ENCODE measurements at regions not wholly inside any gene's neighbourhood (a gene's known extent, or its start where the extent isn't known, plus 50 kb on each side); places are given as distances from the start of the nearest gene placed in this dataset.
"Not testable (repeated sequence)": the region's sequence is repeated elsewhere in the genome, so short reads cannot be mapped to it uniquely, and the experiment has no call there.

DNA sequence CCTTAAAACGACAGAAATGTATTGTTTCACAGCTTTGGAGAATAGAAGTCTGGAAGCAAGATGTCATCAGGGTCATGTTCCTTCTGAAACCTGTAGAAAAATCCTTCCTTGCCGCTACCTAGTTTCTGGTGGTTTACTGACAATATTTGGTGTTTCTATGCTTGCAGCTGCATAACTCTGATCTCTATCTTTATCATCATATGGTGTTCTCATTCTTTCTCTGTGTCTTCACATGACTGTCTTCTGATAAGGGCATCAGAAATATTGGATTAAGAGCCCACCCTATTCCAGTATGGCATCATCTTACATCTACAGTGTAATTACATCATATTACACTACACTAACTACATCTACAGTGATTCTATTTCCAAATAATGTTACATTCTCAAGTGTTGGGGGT is 148.0 kb downstream of the MANEA start:
- no peak for TF ChIP-seq CTCF (IDR thresholded peaks at IDR 0.05; ENCODE audit: insufficient read depth, low read depth, low read length, missing control alignments)
- DNase-seq (ENCODE audit: low read depth): no peak
- no peak overlapping the region for H3K4me3 ChIP-seq (ENCODE audit: low read depth, low read length)

- no peak overlapping the region for H3K4me3 ChIP-seq (ENCODE audit: low read depth, low read length)
- DNase-seq (ENCODE audit: low read depth): no peak
- no peak for TF ChIP-seq CTCF (IDR thresholded peaks at IDR 0.05; ENCODE audit: insufficient read depth, low read depth, low read length, missing control alignments)
Observed at GRCh38 chr6:95740157-95740556, 162.8 kb downstream of the MANEA start.

GRCh38 chr6:95741045-95741444 is 163.7 kb downstream of the MANEA start:
- DNase-seq (ENCODE audit: low read depth): no peak
- no peak for TF ChIP-seq CTCF (IDR thresholded peaks at IDR 0.05; ENCODE audit: insufficient read depth, low read depth, low read length, missing control alignments)
- H3K4me3 ChIP-seq (ENCODE audit: low read depth, low read length): no peak overlapping the region

- TF ChIP-seq CTCF (IDR thresholded peaks at IDR 0.05; ENCODE audit: insufficient read depth, low read depth, low read length, missing control alignments): no peak
- no peak overlapping the region for H3K4me3 ChIP-seq (ENCODE audit: low read depth, low read length)
- DNase-seq (ENCODE audit: low read depth): no peak
Observed at GRCh38 chr6:95742767-95743289, 165.5 kb downstream of the MANEA start.

DNA sequence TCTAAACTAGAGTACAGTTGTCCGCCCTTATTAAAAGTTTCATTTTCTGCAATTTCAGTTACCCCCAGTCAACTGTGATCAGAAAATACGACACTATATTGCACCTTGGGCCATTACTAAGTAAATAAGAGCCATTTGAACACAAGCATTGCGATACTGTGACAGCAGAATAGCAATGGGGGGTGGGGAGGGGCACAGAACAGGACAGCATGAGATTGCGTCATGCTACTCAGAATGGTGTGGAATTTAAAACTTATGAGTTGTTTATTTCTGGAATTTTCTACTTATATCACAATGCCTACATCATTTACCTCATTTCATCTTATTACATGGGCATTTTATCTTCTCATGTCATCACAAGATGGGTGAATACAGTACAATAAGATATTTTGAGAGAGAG is 166.3 kb downstream of the MANEA start:
- no peak overlapping the region for H3K4me3 ChIP-seq (ENCODE audit: low read depth, low read length)
- no peak for DNase-seq (ENCODE audit: low read depth)
- no peak for TF ChIP-seq CTCF (IDR thresholded peaks at IDR 0.05; ENCODE audit: insufficient read depth, low read depth, low read length, missing control alignments)

GRCh38 chr6:95758236-95759069 is 181.1 kb downstream of the MANEA start:
- DNase-seq (ENCODE audit: low read depth); H3K4me3 ChIP-seq (ENCODE audit: low read depth, low read length): not testable (repeated sequence)

DNA sequence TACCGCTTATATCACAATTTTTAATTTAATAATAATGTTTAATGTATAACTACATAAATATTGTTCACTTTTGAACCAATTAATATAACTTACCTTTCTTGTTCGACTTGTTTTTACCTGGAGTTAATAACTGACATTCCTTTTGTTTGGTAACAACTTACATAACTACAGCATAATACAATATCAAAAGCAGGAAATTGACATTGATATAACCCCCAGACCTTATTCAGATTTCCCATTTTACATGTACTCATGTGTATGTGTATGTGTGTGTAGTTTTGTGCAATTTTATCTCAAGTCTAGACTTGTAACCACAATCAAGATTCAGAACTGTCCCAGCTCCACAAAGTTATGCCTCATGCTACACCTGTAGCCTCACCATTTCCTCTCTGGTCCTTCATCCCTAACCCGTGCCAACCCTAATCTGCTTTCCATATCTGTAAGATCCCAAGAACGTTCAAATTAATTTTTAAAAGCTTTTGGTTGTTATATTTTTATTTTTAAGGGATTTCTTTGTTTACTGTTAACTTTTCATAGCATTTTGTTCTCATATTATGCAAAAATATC is 190.6 kb downstream of the MANEA start:
- TF ChIP-seq CTCF (IDR thresholded peaks at IDR 0.05; ENCODE audit: insufficient read depth, low read depth, low read length, missing control alignments): no peak
- DNase-seq (ENCODE audit: low read depth): no peak
- H3K4me3 ChIP-seq (ENCODE audit: low read depth, low read length): no peak overlapping the region
